ENCODE measurements at regions not wholly inside any gene's neighbourhood (a gene's known extent, or its start where the extent isn't known, plus 50 kb on each side); places are given as distances from the start of the nearest gene placed in this dataset.

DNA sequence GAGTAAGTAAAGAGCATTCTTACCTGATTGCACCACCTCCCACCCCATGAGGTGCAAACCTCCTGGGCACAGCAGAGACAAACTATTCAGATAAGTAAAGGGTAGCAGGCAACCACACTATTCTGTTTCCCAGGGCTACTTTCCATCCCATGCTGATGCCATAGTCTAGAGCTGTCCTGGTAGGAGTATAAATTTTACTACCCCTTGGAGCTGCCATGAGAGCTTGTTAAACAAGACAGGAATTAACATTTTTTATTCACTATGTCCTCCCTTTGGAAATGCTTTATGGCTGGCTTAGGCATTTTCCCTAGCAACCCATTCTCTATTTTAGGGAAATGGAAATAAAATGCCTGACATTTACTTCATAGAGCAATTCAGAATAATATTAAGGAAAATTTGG lies 324.6 kb upstream of the USP25 start:
- DNase-seq: no peak

DNA sequence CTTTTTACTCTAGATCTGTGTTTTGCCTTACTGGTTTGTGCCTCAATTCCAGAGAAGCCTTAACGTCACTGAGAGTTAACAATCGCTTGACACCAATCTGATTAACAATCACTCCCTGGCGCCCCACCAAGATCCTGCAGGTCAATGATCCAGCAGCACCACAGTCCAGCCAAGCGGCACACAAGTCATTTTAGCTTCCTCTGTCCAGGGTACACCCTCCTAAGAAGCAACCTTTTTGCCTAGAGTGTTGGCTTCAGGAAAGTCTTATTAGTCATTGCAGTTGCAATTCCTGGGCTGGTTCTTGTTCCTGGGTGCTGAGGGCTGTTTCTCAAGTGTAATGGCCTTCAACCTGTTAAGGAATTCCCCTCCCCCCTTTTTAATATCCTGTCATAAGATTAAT lies 323.0 kb upstream of the USP25 start:
- no peak for DNase-seq

DNA sequence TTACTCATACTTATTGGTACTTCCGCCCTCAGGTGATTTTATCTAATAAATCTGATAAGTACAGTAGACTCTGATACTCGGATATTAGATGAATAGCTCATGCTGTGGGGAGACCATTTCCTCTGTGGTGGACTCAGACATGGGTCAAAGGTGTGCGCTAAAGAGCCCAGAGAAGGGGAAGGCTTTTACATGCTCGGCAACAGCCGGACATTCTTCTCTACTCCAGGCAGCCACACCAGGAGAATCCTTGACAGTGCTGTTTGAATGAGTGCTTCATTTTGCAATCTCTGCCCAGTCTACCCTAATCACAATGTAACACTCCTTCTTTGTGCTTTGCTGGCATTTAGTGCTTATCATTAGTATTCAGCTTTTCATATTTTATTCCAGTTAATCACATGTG lies 322.2 kb upstream of the USP25 start:
- DNase-seq: no peak

DNA sequence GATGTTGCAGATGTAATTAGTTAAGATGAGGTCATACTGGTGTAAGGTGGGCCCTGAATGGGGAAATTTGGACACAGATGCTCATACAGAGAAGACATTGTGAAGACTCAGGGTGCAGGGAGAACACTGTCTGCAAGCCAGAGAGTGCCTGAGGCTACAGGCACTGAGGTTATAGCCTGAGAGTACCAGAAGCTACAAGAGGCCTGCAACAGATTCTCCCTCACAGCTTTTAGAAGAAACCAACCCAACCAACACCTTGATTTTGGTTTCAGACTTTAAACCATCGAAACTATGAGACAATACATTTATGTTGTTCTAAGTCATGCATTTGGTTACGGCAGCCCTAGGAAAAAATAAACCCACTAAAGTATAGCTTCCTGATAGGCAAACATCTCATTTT lies 321.7 kb upstream of the USP25 start:
- DNase-seq: no peak

DNA sequence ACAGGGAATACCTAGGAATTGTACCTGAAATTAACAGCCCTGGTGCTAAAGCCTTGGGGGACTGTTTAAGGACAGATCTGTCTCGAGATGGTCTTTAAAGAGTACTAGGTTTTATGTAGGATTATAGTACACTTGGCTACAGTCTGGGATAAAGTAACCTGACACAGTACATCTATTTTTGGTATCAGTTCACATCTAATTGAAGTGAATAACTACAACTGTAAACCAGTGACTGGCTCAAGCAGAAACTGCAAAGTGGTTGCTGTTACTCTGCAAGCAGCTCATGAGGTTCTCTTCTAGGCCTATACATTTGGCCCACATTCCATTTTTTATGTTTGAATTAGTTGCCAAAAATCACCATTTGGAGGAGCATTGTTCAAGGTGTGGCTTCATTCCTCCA lies 320.8 kb upstream of the USP25 start:
- no peak for DNase-seq

DNA sequence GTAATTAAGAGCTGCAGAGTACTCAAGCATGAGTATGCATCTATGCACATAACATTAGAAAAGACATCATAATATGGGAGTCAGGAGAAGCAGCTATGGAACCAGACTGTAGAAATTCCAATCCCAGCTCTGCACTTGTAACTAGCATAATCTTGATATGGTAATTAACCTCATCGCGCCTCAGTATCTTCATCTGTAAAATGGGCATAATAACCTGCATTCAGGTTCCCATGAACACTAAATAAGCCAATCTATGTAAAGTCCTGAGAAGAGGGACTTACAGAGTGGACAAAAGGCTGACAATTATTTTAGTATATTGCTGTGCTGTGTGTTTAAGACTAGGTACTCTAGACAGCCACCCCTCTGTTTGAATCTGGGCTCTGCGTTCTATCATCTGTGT lies 318.9 kb upstream of the USP25 start:
- DNase-seq: no peak

DNA sequence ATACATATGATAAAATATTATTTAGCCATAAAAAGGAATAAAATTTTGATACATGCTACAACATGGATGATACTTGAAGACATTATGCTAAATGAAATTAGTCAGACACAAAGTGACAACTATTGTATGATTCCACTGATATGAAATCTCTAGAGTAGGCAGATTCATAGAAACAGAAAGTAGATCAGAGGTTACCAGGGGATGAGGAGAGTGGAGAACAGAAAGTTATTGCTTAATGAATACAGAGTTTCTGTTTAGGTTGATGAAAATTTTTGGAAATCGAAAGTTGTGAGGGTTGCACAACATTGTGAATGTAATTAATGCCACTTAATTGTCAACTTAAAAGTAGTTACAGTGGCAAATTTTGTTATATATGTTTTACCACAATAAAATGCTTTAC lies 315.7 kb upstream of the USP25 start:
- no peak for DNase-seq

DNA sequence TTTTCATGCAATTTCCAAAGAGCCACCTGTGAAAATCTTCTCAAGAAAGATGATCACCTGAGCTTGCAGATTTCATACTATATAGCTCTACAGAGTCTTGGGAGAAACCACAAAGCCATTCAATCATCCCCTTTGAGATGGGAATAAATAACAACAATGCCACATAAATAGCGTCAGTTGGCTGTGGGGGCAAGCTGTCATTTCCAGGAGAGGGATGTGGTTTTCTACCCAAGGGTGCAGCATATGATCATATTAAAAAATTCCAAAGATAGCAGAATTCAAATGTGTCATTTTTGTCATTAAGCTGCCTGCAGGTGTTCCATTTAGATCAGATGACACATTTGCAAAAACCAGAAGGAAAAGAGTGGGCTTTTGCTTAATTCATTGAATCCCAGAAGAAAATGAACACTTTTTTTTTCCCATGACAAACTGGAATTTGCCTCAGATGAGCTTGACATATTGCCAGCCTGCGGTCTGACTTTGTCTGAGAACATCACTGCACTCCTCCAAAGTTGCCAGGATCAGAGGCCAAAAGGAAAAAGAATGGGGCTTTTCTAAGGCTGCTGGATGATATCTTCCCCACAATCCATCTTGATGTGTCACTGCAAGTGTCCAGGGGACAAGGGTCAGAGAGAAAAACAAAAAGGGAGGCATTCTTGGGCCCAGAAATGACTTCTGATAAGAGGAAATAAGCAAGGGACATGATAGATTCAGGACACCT lies 314.1 kb upstream of the USP25 start:
- DNase-seq: no peak

DNA sequence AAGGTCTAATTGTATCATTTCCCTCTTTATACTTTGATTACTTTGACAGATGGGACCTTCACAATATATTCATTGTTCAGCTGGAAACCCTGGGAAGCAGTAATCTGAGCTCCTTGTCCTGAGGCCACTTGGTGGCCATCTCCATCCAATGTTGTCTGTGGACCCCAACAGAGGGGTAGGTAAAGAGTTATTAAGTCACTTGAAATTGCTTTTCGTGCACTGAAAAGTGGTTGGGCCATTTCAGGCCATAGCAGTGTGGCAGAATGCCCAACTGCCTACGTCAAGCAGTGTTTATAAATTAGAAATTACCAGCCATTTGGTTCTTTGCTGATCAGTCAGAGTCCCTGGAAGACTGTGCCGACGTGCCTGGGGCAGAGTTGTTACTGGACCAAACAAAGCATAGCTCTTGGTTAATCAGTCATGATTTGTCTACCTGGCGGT lies 308.3 kb upstream of the USP25 start:
- no peak for DNase-seq

DNA sequence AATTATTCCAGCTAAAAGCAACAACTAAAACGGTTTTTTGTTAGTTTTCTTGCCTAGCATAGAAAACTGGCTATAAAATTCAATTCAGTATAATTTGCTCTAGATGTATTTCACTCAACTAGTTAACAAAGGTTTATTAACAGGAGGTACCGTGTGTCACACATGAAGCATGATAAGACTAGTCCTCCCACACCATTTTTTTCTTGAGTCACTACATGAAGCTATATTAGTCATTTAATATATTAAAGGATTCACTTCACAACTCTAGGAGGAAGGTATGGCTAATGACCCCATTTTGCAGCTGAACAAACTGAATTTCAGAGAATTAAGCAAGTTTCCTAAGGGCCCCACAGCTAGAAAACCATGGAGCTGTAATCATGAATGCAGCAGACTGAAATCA lies 307.8 kb upstream of the USP25 start:
- DNase-seq: no peak

DNA sequence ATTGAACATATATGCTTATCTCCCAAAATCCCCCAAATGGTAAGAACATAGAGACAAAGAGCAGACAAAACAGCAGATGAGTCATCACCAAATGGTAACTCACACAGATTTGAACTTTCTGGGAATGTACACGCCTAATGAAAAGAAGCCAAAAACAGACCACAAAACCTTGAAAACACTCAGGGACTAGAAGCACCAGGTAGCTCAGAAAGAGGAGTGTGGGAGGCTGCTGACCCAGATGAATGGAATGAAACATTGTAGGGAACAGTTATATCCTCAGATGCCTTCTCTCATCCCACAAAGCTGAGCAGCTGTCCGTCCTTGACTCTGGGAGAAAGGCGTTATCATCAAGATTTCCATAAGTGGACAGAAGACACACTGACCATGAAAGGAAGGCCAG lies 307.0 kb upstream of the USP25 start:
- DNase-seq: no peak

DNA sequence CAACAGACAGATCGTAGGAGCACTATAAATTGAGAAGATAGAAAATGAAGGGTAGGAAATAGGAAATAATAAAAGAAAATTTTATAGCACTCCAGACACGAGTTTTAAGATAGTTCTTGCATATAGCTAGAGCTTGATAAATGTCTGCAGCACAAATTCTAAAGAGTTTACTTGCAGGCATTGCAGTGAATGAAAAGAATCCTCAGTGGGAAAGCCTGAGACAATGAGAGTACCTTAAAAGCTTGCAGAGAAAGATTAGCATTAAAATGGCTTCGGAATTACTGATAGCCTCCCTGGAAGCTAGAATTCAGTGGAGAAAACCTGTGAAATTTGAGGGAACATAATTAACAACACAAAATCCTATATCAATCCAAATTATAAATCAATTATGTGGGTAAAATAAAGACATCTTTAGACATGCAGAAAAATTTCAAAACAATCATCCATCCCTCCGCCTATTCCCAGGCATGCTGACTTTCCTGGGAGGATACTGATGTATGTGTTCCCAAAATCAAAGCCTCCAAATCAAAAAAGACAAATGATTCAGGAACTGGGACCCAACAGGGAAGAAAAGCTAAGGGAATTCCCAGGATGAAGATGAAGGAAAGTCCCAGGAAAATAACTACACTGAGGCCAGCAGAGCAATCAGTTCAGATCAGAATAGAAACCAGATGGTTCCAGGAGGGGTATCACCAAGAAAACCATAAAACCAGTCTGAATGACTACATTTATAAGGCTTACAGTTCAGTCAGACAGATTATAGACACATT lies 305.9 kb upstream of the USP25 start:
- no peak for DNase-seq

DNA sequence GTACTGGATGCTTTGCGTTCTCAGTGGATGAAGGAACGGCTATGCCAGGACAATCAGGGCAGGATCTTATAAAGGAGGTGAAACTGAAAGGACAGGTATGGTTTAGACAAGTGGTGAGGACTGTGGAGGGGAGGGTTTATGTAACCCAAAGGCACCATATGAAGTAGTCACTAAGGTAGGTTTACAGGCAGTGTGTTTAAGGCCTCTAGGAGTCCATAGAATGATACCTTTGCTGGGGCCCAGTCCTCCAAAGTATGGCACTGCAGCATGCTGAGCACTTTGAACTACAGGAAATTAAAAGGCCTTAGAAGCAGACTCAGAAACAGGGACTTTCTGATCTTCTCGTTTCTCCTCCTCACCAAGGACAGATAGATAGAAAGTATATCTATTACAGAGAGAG lies 304.7 kb upstream of the USP25 start:
- DNase-seq: no peak

DNA sequence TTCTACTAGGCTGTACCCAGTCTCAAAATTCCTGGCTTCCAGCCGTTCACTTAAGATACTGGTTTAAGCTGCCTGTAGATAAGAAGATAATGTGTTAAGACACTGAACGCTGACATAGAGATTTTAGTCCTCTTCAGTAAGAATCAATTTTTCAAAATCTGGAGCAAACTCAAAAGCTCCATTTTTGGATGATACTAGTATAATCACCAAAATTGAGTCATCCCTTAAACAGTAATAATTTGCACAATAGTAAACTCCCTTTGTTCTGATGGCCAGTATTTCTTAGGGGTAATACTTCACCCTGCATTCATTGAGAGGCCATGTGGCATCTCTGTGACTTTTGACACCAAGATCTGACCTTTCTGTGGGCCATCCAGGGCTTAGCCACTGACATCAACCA lies 299.8 kb upstream of the USP25 start:
- DNase-seq: no peak

DNA sequence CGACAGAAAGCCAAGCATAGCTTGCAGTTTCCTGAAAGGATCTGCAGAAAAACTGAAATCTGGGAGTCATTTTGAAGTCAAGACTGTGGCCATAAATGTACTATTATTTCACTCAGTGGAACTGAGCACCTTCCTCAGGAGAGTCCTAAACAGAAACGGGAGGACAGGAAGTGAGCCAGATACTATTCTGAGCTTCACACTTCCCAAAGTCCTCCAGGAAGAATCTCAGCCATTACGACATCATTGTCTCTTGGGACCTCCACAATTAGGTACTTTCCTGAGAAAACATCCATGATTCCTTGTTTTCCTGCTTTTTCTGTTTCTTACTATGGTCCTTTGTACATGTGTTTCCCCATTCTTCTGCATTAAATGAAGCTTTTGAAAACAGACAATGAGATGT lies 299.2 kb upstream of the USP25 start:
- DNase-seq: no peak

DNA sequence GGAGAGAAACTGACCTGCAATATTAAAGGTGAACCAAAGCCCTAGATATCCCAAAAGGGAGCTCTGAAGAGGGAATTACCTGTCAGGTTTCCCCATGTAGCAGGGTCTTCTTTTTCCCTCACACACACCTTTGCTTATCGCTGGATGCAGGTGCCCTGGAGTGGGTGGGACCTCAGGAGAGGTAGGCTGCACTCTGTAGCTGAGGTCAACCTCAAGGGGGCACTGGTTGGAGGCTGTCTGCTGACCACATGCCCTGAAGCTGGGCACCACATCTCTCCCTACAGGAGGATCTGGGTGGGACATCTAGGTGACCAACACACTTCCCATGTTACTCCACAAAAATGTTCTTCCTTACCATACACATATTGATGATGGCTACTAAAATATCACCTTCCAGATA lies 298.7 kb upstream of the USP25 start:
- no peak for DNase-seq

DNA sequence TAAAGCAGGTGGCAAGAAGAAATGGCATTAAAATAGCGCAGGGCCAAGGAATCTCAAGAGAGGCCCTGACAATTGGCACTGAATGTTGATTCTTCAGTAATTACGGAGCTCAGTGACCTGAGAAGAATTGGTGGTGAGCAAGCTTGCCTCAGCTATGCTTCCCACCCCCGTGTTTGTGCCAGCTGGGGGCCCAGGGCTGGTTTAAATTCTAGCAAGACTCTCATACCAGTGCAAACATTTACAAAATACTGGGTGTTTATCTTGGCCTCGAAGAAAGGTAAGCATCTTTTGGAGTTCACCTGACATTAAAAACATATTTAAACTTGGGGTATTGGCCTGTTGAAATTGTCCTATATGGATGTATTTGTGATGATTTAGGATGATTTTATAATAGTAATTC lies 296.7 kb upstream of the USP25 start:
- DNase-seq: no peak

DNA sequence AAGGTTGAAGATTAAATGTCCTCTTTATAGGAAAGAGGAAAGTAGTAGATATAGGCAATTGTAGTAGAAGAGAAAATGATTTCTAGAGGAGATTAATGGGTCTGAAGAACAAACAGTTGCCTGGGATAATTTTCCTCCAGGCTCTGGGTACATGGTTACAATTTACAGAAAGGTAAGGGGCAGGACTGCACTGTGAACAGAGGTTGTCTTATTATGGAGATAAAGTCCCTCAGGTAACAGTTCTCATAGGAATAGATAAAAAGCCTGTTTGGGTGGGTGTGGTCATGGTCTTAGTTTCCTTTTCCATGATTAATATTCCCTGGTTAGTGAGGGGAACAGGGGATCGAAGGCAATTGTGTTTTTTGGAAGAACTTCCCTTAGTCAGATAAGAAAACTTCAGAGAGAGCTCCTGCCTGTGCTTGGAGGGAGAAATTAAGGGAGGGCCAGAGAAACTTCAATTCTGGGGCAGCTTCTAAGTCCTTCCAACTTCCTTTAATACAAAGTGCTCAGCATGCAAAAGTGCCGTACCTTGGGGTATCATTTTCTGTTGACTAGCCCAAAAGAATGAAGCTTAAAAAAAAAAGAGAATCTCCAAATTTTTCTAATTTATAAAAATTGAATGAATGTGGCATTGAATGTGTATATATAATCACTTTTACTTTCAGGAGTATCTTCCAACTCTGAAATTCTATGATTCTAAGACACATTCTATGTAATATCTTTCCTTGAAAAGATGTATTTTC lies 295.4 kb upstream of the USP25 start:
- DNase-seq: no peak

DNA sequence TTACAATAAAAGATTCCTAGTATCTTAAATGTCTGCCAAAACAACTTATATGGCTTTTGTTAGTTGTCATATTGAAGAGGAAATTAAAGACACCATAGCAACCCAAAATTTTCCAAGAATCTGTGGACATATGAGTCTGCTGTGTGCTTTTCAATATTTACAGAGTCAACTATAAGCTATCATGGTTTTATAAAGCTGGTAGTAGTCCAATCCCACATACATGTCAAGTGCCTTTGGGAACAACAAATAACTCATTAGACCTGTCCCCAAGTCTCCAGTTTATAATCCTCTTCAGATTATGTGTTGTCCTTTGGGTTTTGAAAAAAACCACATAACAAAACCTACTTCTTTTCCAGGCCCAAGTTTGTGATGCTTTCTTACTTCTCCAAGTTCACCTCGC lies 293.8 kb upstream of the USP25 start:
- no peak for DNase-seq

DNA sequence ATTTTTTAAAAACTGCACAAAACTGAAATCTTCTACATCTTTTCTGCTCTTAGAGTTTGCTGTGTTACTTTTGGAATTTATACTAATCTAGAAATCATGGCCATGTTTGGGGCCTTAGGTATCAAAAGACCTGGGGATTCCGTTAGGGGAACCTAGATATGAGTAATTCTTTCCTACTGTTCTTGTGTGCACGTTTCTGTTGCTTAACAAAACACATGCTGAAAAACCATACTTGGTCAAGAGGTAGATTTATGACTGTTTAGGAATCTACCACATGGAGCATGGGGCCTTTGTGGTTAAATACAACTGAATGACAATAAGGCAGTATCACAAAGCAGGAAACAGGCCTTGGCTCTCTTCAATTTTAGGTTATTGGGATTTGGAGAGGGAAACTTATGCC lies 291.9 kb upstream of the USP25 start:
- no peak for DNase-seq

DNA sequence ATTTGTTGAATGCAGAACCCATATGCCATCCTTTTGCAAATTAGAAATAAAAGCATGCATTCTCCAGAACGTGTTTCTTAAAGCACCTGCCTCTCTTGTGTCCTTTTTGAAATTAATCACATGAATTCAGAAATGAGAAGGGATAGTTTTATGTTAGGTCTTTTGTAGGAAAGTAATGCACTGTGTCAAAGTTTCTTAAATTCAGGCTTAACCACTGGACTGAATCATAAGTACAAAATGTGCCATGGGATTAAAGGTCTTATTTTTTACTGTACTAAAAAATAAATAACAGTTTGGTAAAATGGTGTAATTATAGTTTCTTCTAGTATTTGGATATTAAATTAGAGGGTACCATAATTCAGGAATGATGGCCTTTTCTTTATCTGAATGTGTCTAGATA lies 290.1 kb upstream of the USP25 start:
- no peak for DNase-seq

DNA sequence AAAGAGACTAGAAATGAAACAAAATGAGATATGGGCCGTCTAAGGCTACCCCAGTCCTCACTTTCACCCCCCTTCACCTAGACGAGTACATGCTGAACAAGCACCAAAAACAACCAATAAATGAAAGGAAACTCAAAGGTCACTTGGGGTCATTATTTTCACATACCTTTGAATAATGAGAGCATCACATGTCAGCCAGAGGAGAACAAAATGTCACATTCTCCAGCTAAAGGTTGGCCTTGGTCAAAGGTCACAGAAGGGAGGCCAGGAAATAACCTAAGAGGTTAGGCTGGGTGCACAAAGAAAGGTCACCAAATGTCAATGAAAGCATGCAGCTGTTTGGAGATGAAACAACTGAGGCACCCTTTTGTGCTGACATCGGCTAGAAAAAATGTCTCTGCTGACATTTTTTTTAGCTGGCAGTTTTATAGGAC lies 288.7 kb upstream of the USP25 start:
- no peak for DNase-seq

DNA sequence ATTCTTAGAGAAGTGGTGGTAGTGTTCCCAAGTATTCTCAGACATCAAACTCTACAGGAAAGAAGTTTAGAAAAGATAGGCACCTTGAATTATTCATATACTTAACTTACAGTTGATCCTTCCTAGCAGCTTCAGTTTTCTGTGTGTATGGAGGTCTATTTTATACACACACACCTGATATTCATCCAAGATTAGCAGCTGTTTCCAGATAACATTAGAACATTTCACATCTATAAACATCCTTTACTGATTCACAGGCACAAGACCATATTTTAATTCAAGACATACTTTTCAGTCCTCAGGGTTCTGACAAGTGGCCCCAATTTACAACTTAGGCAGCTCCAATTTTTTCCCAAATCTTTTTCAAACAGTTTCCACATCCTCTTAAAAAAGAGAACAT lies 287.8 kb upstream of the USP25 start:
- DNase-seq: no peak
